ENCODE measurements at regions not wholly inside any gene's neighbourhood (a gene's known extent, or its start where the extent isn't known, plus 50 kb on each side); places are given as distances from the start of the nearest gene placed in this dataset.

- no peak for DNase-seq
Observed at GRCh38 chr4:123776267-123776666, 379.7 kb downstream of the SPRY1 start.

DNA sequence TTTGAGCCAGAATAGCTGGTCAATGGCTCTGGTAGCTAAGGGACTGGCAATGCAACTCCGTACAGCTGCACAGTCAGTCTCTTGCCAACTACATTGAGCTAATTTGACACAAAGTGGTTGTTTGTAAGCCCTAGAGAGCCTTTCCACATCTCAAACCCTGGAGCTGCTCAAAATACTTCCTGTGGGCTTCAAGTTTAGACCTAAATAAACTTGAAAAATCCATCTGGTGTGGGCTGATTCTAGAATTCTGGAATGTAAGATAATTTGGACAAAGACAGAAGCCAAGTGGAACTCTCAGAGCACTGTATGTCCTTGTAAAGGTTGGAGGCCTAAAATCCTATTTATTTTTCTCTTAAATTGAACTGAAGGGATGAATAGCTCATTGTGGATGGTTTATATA, 380.8 kb downstream of the SPRY1 start:
- DNase-seq, result no peak

DNA sequence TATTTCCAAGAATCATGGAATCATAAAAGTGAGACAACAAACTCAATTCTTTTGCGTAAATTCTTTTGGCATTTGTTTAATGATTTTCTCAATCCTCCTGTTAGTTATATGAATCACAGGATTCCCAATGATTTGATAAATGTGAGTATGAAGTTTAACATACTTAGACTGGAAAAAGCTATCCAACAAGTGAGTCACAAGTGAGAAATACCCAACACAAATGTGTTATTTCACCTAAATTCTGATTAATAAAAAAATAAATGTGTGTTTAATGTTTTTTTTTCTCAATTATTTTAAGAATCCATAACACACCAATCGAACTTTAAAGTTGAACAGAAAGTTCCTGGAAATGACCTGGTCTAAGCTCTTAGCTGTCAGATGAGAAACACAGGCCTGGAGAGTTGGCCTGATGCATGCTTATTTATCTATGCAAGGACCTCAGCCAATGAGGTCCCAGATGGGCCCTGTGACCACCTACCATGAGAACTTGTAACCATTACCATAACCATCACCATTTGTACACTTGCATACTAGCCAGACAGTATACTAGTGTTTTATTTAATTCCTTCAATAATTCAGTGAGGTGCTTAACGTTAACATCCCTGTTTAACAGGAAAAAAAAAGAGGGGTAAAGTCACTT, 386.7 kb downstream of the SPRY1 start:
- no peak for DNase-seq

- DNase-seq, result no peak
Observed at GRCh38 chr4:123783921-123784320, 387.3 kb downstream of the SPRY1 start.

- DNase-seq, result no peak
Observed at GRCh38 chr4:123784626-123785025, 388.0 kb downstream of the SPRY1 start.

DNA sequence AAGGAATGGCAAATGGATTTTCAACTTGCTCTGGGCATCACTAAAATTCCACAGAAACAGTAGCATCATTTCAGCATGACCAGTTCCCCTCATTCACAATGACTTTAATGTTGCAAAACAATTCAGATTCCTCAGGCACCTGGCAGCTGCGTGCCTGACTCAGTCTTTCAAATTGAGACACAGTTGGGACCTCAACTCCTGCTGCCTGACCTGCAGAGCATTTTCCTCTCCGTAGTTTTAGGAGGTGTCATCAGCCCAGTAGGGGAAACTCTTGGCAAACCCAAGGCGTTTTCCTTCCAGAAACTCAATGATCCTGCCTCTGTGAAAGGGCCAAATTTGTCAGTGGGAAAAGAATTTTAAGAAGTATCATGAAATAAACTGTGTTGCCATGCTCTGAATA, 388.9 kb downstream of the SPRY1 start:
- DNase-seq, result no peak

GRCh38 chr4:123786163-123786915, 389.7 kb downstream of the SPRY1 start:
- no peak for DNase-seq

- no peak for DNase-seq
Observed at GRCh38 chr4:123786920-123787319, 390.3 kb downstream of the SPRY1 start.

DNA sequence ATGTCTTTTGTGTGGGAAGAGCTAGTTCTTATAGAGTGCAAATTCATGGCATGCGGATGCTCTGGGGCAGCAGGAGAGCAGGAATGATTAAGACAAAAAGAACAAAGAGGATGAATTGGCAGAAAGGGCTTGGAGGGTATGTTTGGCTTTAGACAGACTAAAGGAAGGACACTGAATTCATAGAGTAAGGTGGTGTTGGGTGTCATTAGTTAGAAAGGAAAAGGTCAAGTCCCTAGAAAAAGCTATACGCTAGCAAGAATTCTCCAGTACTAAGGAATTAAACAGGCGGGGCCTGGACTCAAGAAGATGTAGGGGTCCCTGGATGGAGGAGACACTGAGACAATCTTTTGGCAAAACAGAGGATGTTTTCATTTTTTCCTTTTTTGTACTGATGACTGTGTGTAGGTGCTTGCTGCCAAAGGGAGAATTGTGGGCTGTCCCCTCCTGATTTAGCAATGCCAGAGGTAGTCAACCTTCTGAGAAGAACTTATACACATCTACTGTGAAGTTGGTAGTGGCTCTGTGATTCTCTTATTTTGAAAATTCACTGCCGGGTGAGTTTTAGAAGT, 391.0 kb downstream of the SPRY1 start:
- DNase-seq, result no peak

- DNase-seq, result no peak
Observed at GRCh38 chr4:123788577-123788976, 392.0 kb downstream of the SPRY1 start.

DNA sequence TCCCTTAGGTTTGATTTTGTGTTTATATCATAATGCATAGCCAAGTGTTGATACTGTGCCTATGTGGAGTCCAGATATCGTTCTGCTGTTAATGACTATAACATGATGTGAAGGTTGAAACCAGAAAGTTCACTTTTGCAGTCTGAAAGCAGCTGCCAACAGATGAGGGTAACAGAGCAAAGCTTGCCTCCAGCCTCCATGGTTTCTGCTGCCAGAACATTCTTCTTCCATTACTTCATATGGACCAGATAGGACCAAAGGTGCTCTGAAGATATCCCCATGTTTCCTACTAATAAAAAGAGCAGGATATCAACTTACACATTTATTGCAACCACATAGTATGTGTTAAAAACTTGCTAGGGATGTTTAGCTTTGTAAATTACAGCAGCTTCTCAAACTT, 394.1 kb downstream of the SPRY1 start:
- DNase-seq, result no peak

DNA sequence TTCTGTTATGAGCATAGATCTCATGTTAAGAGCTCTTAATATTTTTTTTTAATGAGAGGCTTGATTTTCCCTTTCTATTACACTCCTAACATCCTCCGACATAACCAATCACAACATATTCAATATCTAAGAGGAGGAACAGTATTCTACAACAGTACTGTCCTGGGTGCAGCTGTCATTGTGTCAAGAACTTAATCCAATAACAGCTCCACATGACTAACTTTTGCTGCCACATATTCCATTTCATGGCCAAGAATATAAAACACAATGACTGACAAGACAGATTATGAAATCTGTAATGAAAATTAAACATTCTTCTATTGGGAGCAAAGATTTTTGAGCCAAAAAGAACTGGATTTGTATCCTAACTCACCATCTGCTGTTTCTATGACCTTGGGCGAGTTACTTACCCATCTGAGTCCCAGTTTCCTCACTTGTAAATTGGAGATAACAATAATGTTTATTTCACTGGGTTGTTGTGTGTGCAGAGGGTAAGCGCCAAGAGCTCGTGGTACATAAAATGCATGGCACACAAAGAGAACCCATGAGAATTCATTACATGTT, 405.6 kb downstream of the SPRY1 start:
- DNase-seq, result no peak

DNA sequence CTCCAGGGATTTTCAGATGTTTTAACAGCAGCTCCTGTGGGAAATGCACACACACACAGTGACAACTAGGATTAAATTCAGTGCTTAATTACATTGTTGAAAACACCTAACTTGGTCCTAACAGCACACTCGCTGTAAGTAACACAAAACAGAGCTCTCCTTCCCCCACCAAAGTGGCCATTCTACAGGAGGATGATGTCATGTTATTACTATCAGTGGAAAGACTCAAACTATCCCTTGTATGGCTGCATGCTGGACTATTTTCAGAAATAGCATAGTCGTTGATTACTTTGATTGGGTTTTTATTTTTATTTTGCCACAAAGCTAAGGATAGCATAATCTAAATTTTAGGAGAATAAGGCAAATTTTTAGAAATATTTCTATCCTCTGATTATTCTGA, 406.3 kb downstream of the SPRY1 start:
- DNase-seq, result no peak

- DNase-seq, result no peak
Observed at GRCh38 chr4:123804196-123804721, 407.7 kb downstream of the SPRY1 start.

DNA sequence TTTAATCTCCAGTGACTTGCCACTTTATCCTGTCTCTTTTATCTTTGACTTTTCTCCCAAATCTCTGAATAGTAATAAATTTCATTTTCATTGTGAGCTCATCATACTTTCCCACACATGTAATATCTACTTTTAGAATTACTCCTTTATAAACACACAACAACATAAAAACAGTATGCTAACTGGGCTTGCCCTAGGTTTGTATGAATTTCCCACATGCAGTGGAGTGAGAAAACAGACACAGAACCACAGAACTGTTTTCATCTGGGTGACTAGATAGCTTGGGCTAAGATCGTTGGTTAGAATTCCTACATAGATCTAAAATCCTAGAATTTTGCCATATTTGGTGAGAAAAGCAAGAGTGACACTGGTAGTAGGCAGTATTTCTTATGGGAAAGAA, 409.5 kb downstream of the SPRY1 start:
- no peak for DNase-seq

GRCh38 chr4:123807187-123807586, 410.6 kb downstream of the SPRY1 start:
- no peak for DNase-seq

GRCh38 chr4:123807866-123808265, 411.3 kb downstream of the SPRY1 start:
- DNase-seq, result no peak

- no peak for DNase-seq
Observed at GRCh38 chr4:123809864-123810263, 413.3 kb downstream of the SPRY1 start.

DNA sequence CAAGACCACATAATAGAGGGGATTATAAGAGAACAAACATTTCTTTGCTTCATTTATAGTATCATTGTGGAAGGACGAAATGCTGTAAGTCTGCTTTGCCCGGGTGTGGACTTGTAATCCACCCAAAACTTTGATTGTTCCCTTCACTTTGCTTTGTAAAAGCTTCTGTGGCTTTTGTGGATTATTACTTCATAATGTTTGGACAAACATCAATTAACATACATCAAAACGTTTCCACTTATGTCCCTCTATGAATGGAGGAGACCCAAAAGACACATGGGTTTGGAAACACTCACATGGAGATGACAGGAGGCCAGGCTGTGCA, 415.4 kb downstream of the SPRY1 start:
- DNase-seq, result peak; percentile 0

- DNase-seq, result no peak
Observed at GRCh38 chr4:123813901-123814300, 417.3 kb downstream of the SPRY1 start.

DNA sequence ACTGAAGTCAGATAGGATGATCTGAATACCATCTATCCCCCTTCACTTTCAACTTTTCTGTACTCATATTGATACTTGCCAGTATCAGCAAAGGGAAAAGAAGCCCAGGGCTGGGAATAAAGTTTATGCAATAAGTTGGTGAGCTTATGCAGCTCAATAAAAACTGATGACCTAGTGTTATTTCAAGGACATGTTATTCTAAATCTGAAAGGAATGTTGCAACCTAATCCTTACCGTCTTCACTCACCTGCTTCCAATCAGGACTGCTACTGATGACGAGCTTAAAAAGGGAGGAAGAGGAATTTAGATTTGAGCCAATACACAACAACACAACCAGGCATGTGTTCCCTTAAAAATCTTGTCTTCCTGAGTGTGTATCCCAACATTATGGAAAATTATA, 419.9 kb downstream of the SPRY1 start:
- DNase-seq, result no peak

- DNase-seq, result no peak
Observed at GRCh38 chr4:123817025-123817688, 420.6 kb downstream of the SPRY1 start.

DNA sequence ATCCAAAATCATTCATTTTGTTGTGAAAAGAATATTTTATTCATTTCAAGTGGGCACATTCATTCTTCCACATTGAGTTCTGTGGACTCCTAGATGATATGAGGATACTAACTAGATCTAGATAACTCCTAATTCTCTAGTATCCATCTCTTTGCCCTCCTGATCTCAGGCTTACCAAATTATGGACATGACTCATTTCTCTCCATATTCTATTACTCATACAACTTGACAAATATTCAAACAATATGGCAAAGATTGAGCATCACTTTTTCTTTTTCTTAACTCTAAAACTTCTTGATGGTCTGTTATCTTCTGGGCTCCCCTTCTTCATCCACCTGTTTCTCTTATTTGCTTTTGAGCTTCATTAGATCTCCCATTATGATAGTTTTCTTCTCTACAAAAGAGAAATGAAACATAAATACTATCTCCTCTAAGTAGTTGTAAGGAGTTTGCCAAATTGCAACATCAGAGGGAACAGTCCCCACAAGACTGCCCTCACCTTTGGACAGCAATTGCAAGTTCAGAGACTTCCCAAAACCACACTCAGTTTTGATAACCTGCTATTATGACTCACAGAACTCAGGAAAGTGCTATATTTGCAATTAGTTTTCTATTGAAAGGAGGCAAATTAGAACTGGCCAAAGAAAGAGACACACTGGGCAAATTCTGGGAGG, 422.9 kb downstream of the SPRY1 start:
- no peak for DNase-seq

Measured in NCI-H774 (cell line).